B cell (primary cell): ENCODE measurements at regions not wholly inside any gene's neighbourhood (a gene's known extent, or its start where the extent isn't known, plus 50 kb on each side); places are given as distances from the start of the nearest gene placed in this dataset.

Source experiments
- EZH2 ChIP-seq: IDR thresholded peaks from 2 replicates; pipeline ENCODE4 v1.6.1; 2012; ENCODE audit warnings: borderline replicate concordance, low read depth, mild to moderate bottlenecking, moderate library complexity, low read length; ENCODE audit not compliant: insufficient read depth, poor library complexity, severe bottlenecking
- TF ChIP-seq, protein P1 (sequence below): fragments of 200-600 bp; IDR thresholded peaks from one replicate; pipeline ENCODE4 v1.8.0; 2022; ENCODE audit warnings: antibody characterized with exemption, mild to moderate bottlenecking

DNA sequence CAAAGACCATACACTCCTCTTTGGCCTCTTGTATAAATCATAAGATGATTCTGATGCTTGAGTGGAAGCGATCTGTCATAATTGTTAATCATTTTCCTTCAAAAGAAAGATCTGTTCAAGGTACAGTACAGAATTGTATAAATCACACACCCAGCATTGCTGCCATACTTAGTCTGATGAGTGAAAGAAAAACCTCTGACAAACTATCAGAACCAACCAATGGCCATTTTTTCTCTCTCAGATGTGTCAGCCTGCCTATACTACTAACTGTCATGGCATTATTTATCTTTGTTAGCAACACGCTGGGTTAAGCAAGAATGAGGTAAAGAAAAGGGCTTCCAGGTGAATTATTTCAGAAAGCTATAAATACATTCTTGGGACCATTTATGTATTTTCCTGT, 1112.7 kb upstream of the TENM4 start:
- TF ChIP-seq, protein P1, sequence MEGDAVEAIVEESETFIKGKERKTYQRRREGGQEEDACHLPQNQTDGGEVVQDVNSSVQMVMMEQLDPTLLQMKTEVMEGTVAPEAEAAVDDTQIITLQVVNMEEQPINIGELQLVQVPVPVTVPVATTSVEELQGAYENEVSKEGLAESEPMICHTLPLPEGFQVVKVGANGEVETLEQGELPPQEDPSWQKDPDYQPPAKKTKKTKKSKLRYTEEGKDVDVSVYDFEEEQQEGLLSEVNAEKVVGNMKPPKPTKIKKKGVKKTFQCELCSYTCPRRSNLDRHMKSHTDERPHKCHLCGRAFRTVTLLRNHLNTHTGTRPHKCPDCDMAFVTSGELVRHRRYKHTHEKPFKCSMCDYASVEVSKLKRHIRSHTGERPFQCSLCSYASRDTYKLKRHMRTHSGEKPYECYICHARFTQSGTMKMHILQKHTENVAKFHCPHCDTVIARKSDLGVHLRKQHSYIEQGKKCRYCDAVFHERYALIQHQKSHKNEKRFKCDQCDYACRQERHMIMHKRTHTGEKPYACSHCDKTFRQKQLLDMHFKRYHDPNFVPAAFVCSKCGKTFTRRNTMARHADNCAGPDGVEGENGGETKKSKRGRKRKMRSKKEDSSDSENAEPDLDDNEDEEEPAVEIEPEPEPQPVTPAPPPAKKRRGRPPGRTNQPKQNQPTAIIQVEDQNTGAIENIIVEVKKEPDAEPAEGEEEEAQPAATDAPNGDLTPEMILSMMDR = no peak
- no peak for TF ChIP-seq EZH2
